ENCODE measurements at regions not wholly inside any gene's neighbourhood (a gene's known extent, or its start where the extent isn't known, plus 50 kb on each side); places are given as distances from the start of the nearest gene placed in this dataset.

DNA sequence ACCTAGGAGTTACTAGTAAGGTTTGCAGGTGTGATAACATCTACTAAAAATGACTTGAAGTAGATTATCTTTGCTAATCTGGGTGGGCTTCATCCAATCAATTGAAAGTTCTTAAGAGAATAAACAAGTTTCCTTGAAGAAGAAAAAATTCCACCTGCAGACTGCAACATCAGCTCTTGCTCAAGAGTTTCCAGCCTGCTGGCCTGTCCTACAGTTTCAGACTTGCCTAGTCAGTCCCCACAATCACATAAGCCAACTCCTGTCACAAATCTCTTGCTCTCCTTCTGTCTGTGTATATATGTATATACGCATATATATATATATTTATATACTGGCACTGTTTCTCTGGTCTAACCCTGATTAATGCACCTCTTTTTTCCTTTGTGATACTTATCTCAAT lies 67.3 kb upstream of the ITM2B start:
- no peaks in the 10 kb centered on the region for H3K27me3 ChIP-seq
- no peak overlapping the region for H3K4me3 ChIP-seq
- ATAC-seq (ENCODE audit: low FRiP score in 2 of 2) = no peak
- TF ChIP-seq POLR2A (IDR thresholded peaks at IDR 0.05) (no peak), EP300 (IDR thresholded peaks at IDR 0.05) (no peak), POLR2AphosphoS5 (IDR thresholded peaks at IDR 0.05) (no peak)
- TF ChIP-seq, protein P1, sequence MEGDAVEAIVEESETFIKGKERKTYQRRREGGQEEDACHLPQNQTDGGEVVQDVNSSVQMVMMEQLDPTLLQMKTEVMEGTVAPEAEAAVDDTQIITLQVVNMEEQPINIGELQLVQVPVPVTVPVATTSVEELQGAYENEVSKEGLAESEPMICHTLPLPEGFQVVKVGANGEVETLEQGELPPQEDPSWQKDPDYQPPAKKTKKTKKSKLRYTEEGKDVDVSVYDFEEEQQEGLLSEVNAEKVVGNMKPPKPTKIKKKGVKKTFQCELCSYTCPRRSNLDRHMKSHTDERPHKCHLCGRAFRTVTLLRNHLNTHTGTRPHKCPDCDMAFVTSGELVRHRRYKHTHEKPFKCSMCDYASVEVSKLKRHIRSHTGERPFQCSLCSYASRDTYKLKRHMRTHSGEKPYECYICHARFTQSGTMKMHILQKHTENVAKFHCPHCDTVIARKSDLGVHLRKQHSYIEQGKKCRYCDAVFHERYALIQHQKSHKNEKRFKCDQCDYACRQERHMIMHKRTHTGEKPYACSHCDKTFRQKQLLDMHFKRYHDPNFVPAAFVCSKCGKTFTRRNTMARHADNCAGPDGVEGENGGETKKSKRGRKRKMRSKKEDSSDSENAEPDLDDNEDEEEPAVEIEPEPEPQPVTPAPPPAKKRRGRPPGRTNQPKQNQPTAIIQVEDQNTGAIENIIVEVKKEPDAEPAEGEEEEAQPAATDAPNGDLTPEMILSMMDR (IDR thresholded peaks at IDR 0.05) = no peak
- peaks cover 6 to 21% (median 14%) of the 10 kb centered on the region in 4 donors for H3K4me1 ChIP-seq
- no peaks in the 10 kb centered on the region for H3K9me3 ChIP-seq
- DNase-seq = no peak
- H3K27ac ChIP-seq = no peak overlapping the region
- H3K36me3 ChIP-seq = no peaks in the 10 kb centered on the region
- 95 to 97% methylated on average over 1 of the region's 1 CpG for whole genome bisulfite sequencing, 2 donors

DNA sequence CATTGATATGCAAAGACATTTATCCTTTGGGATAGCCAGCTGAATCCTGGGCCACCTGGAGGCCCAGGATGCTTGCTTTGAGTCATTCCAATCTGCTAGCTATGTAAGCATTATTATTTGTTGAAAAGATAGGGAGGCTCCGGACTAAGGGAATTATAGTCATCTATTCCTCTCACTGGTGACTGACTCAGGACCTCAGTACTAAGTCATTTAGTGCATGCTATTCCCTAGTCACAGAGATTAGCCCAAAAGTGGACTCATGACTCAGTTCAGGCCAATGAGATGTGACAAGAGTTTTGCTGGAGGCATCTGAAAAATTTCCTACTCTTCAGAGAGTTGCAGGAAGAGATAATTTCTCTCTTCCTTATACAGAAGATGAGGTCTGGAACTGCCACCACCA lies 67.9 kb upstream of the ITM2B start:
- Histone ChIP-seq H3K9me3 (no peaks in the 10 kb centered on the region), H3K27ac (no peak overlapping the region), H3K36me3 (no peaks in the 10 kb centered on the region), H3K4me1 (peaks cover 6 to 24% (median 18%) of the 10 kb centered on the region in 4 donors), H3K4me3 (no peak overlapping the region), H3K27me3 (no peaks in the 10 kb centered on the region)
- TF ChIP-seq, protein P1 (IDR thresholded peaks at IDR 0.05) = no peak
- DNase-seq (no peak), ATAC-seq (ENCODE audit: low FRiP score in 2 of 2) (no peak)
- 100% methylated on average over 1 of the region's 1 CpG; no CpG with 5 or more reads in 1 of the 2 donors for WGBS, 2 donors

DNA sequence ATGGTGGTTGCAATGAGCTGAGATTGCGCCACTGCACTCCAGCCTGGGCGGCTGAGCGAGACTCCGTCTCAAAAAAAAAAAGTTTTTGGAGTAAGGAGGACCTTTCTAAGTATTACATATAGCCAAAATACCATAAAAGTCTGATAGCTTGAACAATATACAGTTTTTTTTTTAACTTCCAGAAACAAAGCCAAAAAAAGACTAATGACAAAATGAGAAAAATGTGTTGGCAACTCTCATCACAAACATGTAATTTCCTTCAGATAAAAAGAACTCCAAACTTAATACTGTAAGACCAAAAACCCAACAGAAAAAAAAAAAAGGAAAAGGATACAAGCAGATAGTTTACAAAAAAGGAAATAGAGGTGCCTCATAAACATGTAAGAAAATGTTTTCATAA lies 68.2 kb upstream of the MED4 start:
- Histone ChIP-seq H3K9me3 (no peaks in the 10 kb centered on the region), H3K27me3 (no peaks in the 10 kb centered on the region), H3K4me3 (no peak overlapping the region), H3K4me1 (peaks cover 9 to 38% (median 32%) of the 10 kb centered on the region in 4 donors), H3K27ac (peak overlapping the region; percentile 83 to 88 (median 85)), H3K36me3 (no peaks in the 10 kb centered on the region)
- 74 to 81% methylated on average over 4 of the region's 4 CpGs for WGBS, 2 donors
- no peak for ATAC-seq (ENCODE audit: low FRiP score in 2 of 2)
- no peak for DNase-seq
- no peak for TF ChIP-seq POLR2AphosphoS5 (IDR thresholded peaks at IDR 0.05)
- TF ChIP-seq EP300 (IDR thresholded peaks at IDR 0.05) = no peak
- TF ChIP-seq POLR2A (IDR thresholded peaks at IDR 0.05) = no peak
- TF ChIP-seq, protein P1 (IDR thresholded peaks at IDR 0.05) = no peak

DNA sequence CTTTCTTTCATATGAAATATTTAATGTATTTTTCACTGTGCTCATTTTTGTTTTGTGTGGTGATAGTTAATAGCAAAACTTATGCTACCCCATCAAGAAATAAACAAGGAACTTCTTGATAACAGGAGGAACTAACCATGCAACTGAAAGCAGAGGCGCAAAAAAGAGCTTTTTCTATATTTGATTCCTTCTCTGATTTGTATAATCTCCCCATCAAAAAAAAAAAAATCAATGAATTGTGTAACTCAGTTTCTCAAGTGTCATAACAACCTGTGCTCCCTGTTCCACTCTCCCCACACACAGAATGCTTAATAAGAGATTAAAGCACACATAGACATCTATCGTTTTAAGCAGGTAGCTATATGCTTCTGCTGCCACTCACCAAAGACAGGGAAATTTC lies 67.3 kb upstream of the MED4 start:
- 49 to 54% methylated on average over 2 of the region's 2 CpGs for WGBS, 2 donors
- Histone ChIP-seq H3K27me3 (no peaks in the 10 kb centered on the region), H3K36me3 (no peaks in the 10 kb centered on the region), H3K4me1 (peaks cover 9 to 42% (median 35%) of the 10 kb centered on the region in 4 donors), H3K4me3 (no peak overlapping the region), H3K27ac (peak overlapping the region; percentile 83 to 88 (median 85)), H3K9me3 (no peaks in the 10 kb centered on the region)
- TF ChIP-seq, protein P1 (IDR thresholded peaks at IDR 0.05) = no peak
- TF ChIP-seq POLR2AphosphoS5 (IDR thresholded peaks at IDR 0.05) (no peak), POLR2A (IDR thresholded peaks at IDR 0.05) (no peak), EP300 (IDR thresholded peaks at IDR 0.05) (no peak)
- ATAC-seq (ENCODE audit: low FRiP score in 2 of 2) = peak in 1 of 2 donors; percentile 3
- no peak for DNase-seq

DNA sequence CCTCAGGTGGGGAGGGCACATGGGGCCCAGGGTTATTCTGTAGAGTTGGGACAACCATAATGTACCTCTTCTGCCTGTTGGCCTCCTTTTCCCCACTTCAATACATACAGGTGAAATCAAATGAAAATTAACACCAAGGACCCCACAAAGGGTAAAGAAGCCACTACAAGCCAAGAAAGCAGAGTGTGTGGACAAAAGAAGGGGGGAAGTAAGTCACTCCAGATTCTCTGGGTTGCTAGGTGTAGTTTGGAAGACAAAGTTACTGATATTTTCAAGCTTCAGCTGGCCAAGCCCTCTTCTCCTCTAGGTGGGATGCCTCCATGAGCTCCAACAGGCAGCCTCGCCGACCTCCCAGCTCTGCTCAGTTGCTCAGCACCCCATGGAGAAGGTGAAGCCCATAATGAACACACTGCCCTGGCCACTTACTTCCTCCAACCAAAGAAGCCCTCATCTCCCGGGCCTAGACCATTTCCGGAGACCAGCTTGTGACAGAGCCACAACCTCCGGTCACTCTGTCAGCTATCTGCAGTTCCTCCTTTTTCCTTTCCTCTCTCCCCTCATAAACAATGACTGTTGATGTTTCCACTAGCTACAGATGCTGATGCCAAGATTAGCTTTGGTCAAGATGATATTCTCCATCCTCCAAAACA lies 66.8 kb upstream of the MED4 start:
- Histone ChIP-seq H3K4me1 (peaks cover 9 to 44% (median 36%) of the 10 kb centered on the region in 4 donors), H3K4me3 (no peak overlapping the region), H3K9me3 (no peaks in the 10 kb centered on the region), H3K36me3 (no peaks in the 10 kb centered on the region), H3K27ac (peak overlapping the region; percentile 83 to 88 (median 85)), H3K27me3 (no peaks in the 10 kb centered on the region)
- 54 to 73% methylated on average over 5 of the region's 5 CpGs for WGBS, 2 donors
- DNase-seq (peak in 1 of 2 donors; percentile 85), ATAC-seq (ENCODE audit: low FRiP score in 2 of 2) (peak; percentile 84 to 89)
- TF ChIP-seq EP300 (IDR thresholded peaks at IDR 0.05) (peak in 2 of 4 donors; percentile 36 to 62), POLR2A (IDR thresholded peaks at IDR 0.05) (peak in 1 of 4 donors; percentile 53), POLR2AphosphoS5 (IDR thresholded peaks at IDR 0.05) (peak; percentile 65 to 70)
- TF ChIP-seq, protein P1 (IDR thresholded peaks at IDR 0.05) = no peak

All from upper lobe of left lung (tissue), 6 donors.